HUDEP-2 (cell line): ENCODE measurements at regions not wholly inside any gene's neighbourhood (a gene's known extent, or its start where the extent isn't known, plus 50 kb on each side); places are given as distances from the start of the nearest gene placed in this dataset.
"Not testable (repeated sequence)": the region's sequence is repeated elsewhere in the genome, so short reads cannot be mapped to it uniquely, and the experiment has no call there.

ENCODE experiments used
- DNase-seq, 76 experiments: peaks; one replicate each; lab custom pipeline; 2025; ENCODE audit not compliant: unreplicated experiment in 76 of 76; lab: John Stamatoyannopoulos, UW

- no peak for DNase-seq
Observed at GRCh38 chr2:82796132-82796531, 1662.9 kb downstream of the SUCLG1 start.

- no peak for DNase-seq
Observed at GRCh38 chr2:82795446-82795845, 1663.6 kb downstream of the SUCLG1 start.

- DNase-seq = no peak
Observed at GRCh38 chr2:82793711-82794435, 1665.2 kb downstream of the SUCLG1 start.

DNA sequence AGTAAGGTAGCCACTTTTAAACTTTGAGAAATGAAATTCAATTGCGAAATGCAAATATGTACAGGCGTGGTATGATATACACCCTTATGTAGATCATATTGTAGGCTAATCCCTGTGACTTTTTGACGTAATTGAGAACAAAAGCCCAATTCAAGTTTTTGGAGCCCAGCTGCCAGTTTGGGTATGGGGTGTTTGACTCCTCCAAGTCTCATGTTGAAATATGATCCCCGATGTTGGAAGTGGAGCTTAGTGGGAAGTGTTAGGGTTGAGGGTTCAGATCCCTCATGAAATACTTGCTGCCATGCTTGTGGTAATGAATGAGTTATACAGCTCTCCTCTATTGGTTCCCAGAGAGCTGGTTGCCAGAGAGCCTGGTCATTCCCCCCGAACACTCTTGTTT is 1666.8 kb downstream of the SUCLG1 start:
- no peak for DNase-seq

- no peak for DNase-seq
Observed at GRCh38 chr2:82790206-82791021, 1668.7 kb downstream of the SUCLG1 start.

- DNase-seq = no peak
Observed at GRCh38 chr2:82789851-82790205, 1669.3 kb downstream of the SUCLG1 start.

DNA sequence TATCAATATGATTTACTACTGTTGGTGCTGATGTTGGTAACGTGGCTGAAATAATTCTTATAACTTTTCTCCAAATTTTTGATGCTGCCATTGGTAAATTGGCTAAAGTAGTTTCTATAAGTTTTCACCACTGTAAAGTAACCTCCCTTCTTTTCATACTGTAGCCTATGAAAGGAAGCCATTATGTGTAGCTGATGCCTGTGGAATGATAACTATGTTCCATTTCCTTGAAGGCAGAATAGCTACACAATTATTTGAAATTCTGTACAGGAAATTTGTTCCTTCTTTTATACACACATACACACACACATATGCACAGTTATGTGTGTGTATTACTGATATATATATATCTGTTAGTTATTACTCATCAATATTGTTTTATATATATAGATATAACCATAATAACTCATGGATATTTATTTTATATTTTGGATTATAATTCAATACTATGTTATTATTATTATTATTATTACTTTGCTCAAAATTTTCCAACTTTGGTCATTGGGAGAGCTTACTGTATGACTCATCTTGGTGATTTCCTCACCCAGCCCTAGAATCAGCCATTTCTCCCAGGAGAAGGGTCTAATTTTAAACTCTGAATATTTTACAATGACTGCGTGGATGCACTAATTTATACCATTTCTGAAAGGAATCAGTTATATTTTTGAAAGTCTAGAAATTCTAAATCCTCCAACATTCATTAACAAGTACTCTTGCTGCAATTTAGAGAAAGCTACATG is 1677.7 kb downstream of the SUCLG1 start:
- no peak for DNase-seq

DNA sequence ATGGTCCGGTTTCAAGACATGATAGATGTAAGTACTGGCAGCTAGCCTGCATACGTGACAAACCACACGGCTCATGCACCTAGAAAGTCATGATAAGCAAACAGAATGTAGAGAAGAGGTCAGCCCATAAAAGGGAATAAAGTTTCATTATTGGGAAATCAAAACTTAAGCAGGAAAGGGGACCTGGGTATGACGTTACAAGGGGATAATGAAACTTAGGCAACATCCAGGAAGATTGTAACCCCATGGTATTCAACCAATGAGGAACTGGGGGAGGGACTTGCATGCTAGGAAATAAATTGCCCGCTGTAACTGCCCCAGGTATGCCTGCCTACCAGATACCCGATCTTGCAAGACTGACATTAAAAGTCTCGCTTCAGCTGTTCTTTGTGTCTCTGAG is 1679.0 kb downstream of the SUCLG1 start:
- DNase-seq = no peak

DNA sequence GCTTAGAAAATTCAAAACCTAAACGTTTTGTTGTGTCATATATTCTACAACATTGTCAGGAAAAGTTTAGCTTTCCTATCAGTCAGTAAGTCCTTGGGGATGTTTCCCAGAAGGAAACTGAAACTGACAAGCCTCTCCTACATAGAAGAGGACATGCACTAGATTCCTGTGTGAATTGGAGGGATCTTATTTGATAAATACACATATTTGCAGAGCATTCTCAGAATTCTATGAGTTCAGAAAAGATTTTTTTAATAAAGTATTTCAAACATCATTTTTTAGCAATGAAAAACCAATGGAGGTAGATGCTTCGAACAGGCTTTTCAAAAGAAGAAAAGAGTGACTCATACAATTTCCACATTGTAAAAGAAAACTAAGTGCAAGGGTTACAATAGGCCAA is 1706.7 kb downstream of the SUCLG1 start:
- no peak for DNase-seq

- no peak for DNase-seq
Observed at GRCh38 chr2:82748653-82749052, 1710.4 kb downstream of the SUCLG1 start.

- no peak for DNase-seq
Observed at GRCh38 chr2:82740527-82740926, 1718.6 kb downstream of the SUCLG1 start.

GRCh38 chr2:82737965-82738364 is 1721.1 kb downstream of the SUCLG1 start:
- DNase-seq = not testable (repeated sequence)

- DNase-seq = no peak
Observed at GRCh38 chr2:82735336-82735735, 1723.7 kb downstream of the SUCLG1 start.

DNA sequence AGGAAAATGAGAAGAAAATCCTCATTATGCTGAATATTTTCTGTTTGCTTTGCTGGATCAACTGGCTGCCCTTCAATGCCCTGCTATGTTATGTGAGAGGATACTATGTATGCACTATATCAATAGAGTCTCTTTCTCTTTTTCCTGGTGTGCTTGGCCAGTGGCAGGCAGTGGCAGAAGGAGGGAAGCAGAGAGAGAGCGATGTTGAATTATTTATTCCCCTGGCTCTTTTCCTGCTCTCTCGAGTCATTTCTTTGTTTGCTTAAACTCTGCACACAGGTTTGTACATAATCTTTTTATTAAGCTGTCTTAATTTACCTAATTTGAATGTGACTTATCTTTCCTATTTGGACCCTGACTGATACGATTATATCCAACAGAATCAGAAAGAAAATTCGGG is 1727.3 kb downstream of the SUCLG1 start:
- DNase-seq = no peak

GRCh38 chr2:82730811-82731210 is 1728.3 kb downstream of the SUCLG1 start:
- DNase-seq = no peak

DNA sequence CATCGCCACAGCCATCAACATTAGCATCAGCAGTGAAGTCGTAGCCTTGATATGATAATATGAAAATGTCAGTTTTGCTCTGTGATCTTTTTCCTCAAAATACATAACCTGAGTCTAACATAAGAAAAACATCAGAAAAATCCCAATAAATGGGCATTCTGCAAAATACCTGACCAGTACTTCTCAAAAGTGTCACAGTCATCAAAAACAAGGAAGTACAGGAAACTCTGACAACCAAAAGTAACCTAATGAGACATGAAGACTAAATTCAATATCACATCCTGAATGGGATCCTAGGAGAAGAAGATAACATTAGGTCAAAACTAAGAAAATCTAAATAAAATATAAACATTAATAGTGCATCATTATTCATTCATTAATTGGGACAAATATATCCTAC is 1731.0 kb downstream of the SUCLG1 start:
- no peak for DNase-seq

- DNase-seq = no peak
Observed at GRCh38 chr2:82708681-82709080, 1750.4 kb downstream of the SUCLG1 start.

GRCh38 chr2:82697231-82697630 is 1761.8 kb downstream of the SUCLG1 start:
- DNase-seq = no peak

DNA sequence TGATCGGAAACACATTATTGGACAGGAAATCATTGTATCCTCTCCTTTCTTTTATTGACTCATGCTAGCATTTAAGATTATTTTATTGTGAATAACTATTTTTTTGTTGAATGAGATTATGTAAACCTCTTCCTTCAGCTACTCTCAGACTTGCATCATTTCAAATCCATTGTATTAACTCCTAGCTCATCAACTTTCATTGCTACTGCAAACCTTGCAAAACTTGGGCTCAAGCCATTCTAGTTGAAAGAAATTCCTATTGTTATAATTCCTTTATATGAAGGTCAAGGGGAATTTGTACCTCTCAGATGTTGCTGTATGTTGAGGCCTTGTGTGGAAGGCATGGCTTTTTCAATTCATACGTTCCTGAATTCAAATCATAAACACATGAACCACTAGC is 1764.6 kb downstream of the SUCLG1 start:
- no peak for DNase-seq

DNA sequence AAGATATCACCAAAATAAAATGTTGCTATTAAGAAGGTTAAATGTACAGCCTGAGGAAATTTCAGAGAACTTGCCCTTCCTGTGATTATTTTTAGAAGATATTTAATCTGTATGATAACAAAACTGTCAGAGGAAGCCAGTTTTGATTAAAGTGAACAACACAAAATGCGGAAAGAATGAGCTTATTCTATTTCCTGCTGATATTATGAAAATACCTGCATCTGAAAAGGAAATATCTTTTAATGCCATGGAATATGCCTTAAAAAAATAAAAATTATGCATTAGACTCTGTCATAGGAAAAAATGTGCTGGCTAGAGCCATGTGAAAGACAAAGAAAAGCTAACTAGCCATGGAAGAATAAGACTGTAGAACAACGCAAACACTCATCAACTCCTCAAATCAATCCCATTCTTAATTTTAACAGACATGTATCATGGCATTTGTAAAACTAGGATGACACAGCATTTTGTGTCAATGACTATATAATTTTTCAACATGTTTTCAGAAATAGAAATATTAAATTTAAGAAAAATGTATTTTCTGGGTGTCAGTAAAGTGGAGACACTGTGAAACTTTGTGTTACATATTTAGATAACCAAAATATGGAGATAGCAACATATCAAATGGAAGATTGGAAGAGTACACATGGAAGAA is 1768.2 kb downstream of the SUCLG1 start:
- no peak for DNase-seq

- no peak for DNase-seq
Observed at GRCh38 chr2:82675186-82675585, 1783.9 kb downstream of the SUCLG1 start.
